HCT116 (cell line): ENCODE measurements at regions not wholly inside any gene's neighbourhood (a gene's known extent, or its start where the extent isn't known, plus 50 kb on each side); places are given as distances from the start of the nearest gene placed in this dataset.

ENCODE experiments used
- ATAC-seq: fragments of 200-7000 bp; cut with Tn5 transposase; 2 replicates; pipeline ENCODE4 v1.9.1; 2020; ENCODE audit warnings: mild to moderate bottlenecking, moderate library complexity
- BruUV-seq: library from RNA; stranded (reverse); fragments of 400-500 nt; replicated peaks from 2 replicates; lab custom pipeline; 2021; lab: Mats Ljungman, UMichigan
- CTCF ChIA-PET: fragments of 300-600 bp; sonication (Branson Sonifier 250); formaldehyde crosslinking; loops from one replicate; lab custom pipeline; 2021; ENCODE audit warnings: antibody characterized with exemption; lab: Charles Lee
- POLR2A ChIA-PET: fragments of 300-600, 350-600 bp; sonication (Branson Sonifier 250); formaldehyde crosslinking; loops from one replicate; lab custom pipeline; 2021; ENCODE audit warnings: antibody characterized with exemption; lab: Charles Lee
- RAD21 ChIA-PET, 2 experiments: fragments of 300-600 bp; sonication (Branson Sonifier 250); formaldehyde crosslinking; loops; one replicate each; lab custom pipeline; 2023; ENCODE audit warnings: low total read pairs in 2 of 2; ENCODE audit not compliant: uncharacterized antibody in 2 of 2, unreplicated experiment in 2 of 2, low non-redundant PET in 1 of 2; lab: Charles Lee
- DNase-seq: peaks from one replicate; pipeline ENCODE4 v3.0.0-alpha.2; 2010; ENCODE audit warnings: low read depth, low spot score
- H2AFZ ChIP-seq: fragments of 200-600 bp; shearing (Covaris generic), sonication (generic); 2 replicates; pipeline ENCODE4 v1.6.1; 2017; ENCODE audit warnings: low read depth, mixed run types, mixed read lengths, antibody characterized with exemption, low read length; ENCODE audit not compliant: poor library complexity, severe bottlenecking
- H3K27ac ChIP-seq: 2 replicates; pipeline ENCODE4 v1.5.1; 2012; ENCODE audit warnings: low read depth, low read length
- H3K27me3 ChIP-seq: fragments of 200-600 bp; sonication (generic); 2 replicates; pipeline ENCODE4 v1.6.1; 2016; ENCODE audit warnings: mixed run types, low read length, mixed read lengths; ENCODE audit not compliant: insufficient read depth
- H3K36me3 ChIP-seq, 2 experiments: fragments of 200-500 bp in 1 of 2; fragments of 200-600 bp in 1 of 2; sonication (Bioruptor generic) in 1 of 2; sonication (generic) in 1 of 2; 2 replicates each; pipeline versions ENCODE4 v1.5.1 to v1.6.1; 2014 to 2016; ENCODE audit warnings: low read length in 2 of 2, inconsistent platforms in 1 of 2, mixed read lengths in 1 of 2, mixed run types in 1 of 2; ENCODE audit not compliant: insufficient read depth in 2 of 2, control insufficient read depth in 1 of 2
- H3K4me1 ChIP-seq, 2 experiments: fragments of 200-600 bp in 1 of 2; sonication (generic) in 1 of 2; 2 replicates each; pipeline versions ENCODE4 v1.5.1 to v1.6.1; 2012 to 2017; ENCODE audit warnings: low read length in 2 of 2, inconsistent platforms in 1 of 2, mild to moderate bottlenecking in 1 of 2, mixed read lengths in 1 of 2, mixed run types in 1 of 2, moderate library complexity in 1 of 2; ENCODE audit not compliant: insufficient read depth in 2 of 2, control insufficient read depth in 1 of 2
- H3K4me2 ChIP-seq: fragments of 200-600 bp; sonication (generic); 2 replicates; pipeline ENCODE4 v1.6.1; 2017; ENCODE audit warnings: mixed run types, low read length, mixed read lengths
- H3K4me3 ChIP-seq, 2 experiments: fragments of 200-600 bp in 1 of 2; sonication (generic) in 1 of 2; replicated peaks in 1 of 2; 2 replicates each; pipeline ENCODE4 v1.5.1; 2011 to 2016; ENCODE audit warnings: low read length in 2 of 2, control low read depth in 1 of 2, low read depth in 1 of 2, mild to moderate bottlenecking in 1 of 2, mixed read lengths in 1 of 2, mixed run types in 1 of 2
- H3K79me2 ChIP-seq: fragments of 200-600 bp; sonication (generic); 2 replicates; pipeline ENCODE4 v1.6.1; 2017; ENCODE audit warnings: mild to moderate bottlenecking, mixed run types, low read length, moderate library complexity, mixed read lengths; ENCODE audit not compliant: insufficient read depth
- H3K9ac ChIP-seq: fragments of 200-600 bp; sonication (generic); 2 replicates; pipeline ENCODE4 v1.6.1; 2016; ENCODE audit warnings: low read length, mixed read lengths
- H3K9me2 ChIP-seq: fragments of 200-600 bp; sonication (generic), shearing (Covaris generic); 2 replicates; pipeline ENCODE4 v1.6.1; 2017; ENCODE audit warnings: mixed run types, mild to moderate bottlenecking, moderate library complexity; ENCODE audit not compliant: insufficient read depth
- H3K9me3 ChIP-seq, 2 experiments: fragments of 200-500 bp in 1 of 2; fragments of 200-600 bp in 1 of 2; sonication (Bioruptor generic) in 1 of 2; sonication (generic) in 1 of 2; 2 replicates each; pipeline ENCODE4 v1.6.1; 2014 to 2017; ENCODE audit warnings: low read length in 2 of 2, mixed read lengths in 2 of 2, inconsistent platforms in 1 of 2, low read depth in 1 of 2, mild to moderate bottlenecking in 1 of 2, mixed run types in 1 of 2, moderate library complexity in 1 of 2; ENCODE audit not compliant: control insufficient read depth in 1 of 2, insufficient read depth in 1 of 2
- H4K20me1 ChIP-seq: fragments of 200-600 bp; sonication (generic), shearing (Covaris generic); 2 replicates; pipeline ENCODE4 v1.6.1; 2017; ENCODE audit warnings: mixed run types, mild to moderate bottlenecking, moderate library complexity; ENCODE audit not compliant: insufficient read depth
- CBX3 ChIP-seq: IDR thresholded peaks from 2 replicates; pipeline ENCODE4 v1.6.1; 2012; ENCODE audit warnings: low read depth
- EZH2phosphoT487 ChIP-seq: fragments of 200-600 bp; IDR thresholded peaks from 2 replicates; pipeline ENCODE4 v1.6.1; 2018; ENCODE audit warnings: antibody characterized with exemption, borderline replicate concordance
- FOSL1 ChIP-seq: IDR thresholded peaks from 2 replicates; pipeline ENCODE4 v1.6.1; 2012; ENCODE audit warnings: low read depth
- JUND ChIP-seq: IDR thresholded peaks from 2 replicates; pipeline ENCODE4 v1.6.1; 2012
- RAD21 ChIP-seq: IDR thresholded peaks from 2 replicates; pipeline ENCODE4 v1.6.1; 2012; ENCODE audit warnings: low read depth, mild to moderate bottlenecking
- ZFX ChIP-seq: fragments of 450-650 bp; IDR thresholded peaks from 2 replicates; pipeline ENCODE4 v1.6.1; 2017
- intact Hi-C: fragments of 100-400 bp; cut with micrococcal nuclease; formaldehyde crosslinking; loops from 2 replicates; pipeline ENCODE4 v1.10.0; 2022
- TF ChIP-seq, protein P1 (sequence below): IDR thresholded peaks from 2 replicates; pipeline ENCODE4 v1.6.1; 2012; ENCODE audit warnings: low read depth
- TF ChIP-seq, protein P2 (sequence below), 3 experiments: fragments of 200-600 bp in 1 of 3; sonication (generic) in 1 of 3; IDR thresholded peaks in 2 of 3; conservative IDR thresholded peaks in 1 of 3; 2 replicates each; pipeline ENCODE4 v1.5.1; 2012 to 2017; ENCODE audit warnings: low read depth in 2 of 3, low read length in 2 of 3, antibody characterized with exemption in 1 of 3, borderline replicate concordance in 1 of 3, control low read depth in 1 of 3, mild to moderate bottlenecking in 1 of 3, mixed read lengths in 1 of 3, mixed run types in 1 of 3, moderate library complexity in 1 of 3; ENCODE audit not compliant: insufficient read depth in 1 of 3

DNA sequence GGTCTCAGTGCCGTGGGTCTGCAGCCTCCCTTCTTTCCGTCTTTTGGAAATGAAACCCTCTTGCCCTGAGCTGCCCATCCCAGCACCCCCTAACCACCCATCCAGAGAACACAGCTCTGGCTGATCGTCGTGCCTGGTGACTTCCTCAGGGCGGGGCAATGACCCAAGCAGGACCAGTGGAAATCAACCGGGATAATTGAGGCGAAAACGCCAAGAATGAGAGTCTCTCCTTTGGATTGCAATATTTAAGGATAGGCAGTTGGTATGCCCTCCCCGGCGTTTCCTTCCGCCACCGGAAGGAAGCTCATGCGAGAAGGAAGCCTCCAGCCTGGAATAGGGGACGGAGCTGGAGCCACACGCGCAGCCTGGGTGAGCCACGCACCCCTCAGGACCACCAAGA lies 73.7 kb upstream of the PFKP start (continued):
- TF ChIP-seq, protein P1, sequence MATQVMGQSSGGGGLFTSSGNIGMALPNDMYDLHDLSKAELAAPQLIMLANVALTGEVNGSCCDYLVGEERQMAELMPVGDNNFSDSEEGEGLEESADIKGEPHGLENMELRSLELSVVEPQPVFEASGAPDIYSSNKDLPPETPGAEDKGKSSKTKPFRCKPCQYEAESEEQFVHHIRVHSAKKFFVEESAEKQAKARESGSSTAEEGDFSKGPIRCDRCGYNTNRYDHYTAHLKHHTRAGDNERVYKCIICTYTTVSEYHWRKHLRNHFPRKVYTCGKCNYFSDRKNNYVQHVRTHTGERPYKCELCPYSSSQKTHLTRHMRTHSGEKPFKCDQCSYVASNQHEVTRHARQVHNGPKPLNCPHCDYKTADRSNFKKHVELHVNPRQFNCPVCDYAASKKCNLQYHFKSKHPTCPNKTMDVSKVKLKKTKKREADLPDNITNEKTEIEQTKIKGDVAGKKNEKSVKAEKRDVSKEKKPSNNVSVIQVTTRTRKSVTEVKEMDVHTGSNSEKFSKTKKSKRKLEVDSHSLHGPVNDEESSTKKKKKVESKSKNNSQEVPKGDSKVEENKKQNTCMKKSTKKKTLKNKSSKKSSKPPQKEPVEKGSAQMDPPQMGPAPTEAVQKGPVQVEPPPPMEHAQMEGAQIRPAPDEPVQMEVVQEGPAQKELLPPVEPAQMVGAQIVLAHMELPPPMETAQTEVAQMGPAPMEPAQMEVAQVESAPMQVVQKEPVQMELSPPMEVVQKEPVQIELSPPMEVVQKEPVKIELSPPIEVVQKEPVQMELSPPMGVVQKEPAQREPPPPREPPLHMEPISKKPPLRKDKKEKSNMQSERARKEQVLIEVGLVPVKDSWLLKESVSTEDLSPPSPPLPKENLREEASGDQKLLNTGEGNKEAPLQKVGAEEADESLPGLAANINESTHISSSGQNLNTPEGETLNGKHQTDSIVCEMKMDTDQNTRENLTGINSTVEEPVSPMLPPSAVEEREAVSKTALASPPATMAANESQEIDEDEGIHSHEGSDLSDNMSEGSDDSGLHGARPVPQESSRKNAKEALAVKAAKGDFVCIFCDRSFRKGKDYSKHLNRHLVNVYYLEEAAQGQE = no peak
- no peak for TF ChIP-seq JUND
- TF ChIP-seq ZFX = no peak
- no peak for TF ChIP-seq CBX3

DNA sequence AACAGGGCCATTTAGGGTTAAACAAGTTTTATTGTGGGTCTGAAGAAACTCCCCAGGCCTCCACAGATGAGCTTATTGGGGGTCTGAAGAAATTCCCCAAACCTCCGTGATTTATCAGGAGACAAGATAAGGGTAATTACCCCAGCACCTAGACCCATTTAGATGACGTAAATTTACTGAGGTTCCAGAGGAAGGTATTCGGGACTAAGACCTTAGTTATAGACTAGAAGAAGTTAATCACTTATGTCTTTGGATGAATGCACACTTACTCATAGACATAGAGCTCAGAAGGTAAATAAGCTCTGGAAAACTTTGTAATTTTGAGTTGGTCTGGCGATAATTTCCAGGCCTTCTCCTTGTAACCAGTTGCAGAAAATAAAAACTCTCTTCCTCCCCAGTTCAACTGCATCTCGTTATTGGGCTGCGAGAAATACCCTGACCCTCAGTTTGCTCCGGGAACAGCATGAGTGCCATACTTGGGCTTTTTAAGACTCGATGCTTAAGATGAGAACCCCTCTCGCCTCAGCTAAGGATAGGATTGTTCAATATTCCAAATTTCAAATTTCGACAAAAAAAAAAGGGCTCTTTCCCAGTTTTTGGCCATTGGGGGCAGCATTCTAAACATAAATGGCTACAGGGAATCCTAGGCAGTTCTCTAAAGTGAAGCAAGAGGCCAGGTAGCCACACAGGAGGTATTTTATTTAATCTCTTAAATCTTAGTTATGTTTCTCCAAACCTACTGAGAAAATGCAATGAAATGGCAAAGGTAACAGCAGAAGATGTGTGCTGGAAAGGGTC lies 74.7 kb upstream of the PFKP start:
- no peak; the same call in 1 of the 2 replicates for ATAC-seq
- no TSS peak for BruUV-seq
- no peaks in the 10 kb centered on the region for H3K4me1 ChIP-seq
- H2AFZ ChIP-seq = no peak overlapping the region
- intact Hi-C loops = no loop called here
- ChIA-PET RAD21 (no interaction called here), POLR2A (no interaction called here), CTCF (interaction anchor here (1.1 kb wide), 1 partner anchor 8 kb away, joined by 3 read pairs; no protein-coding TSS in a partner anchor)
- no peaks in the 10 kb centered on the region for H3K36me3 ChIP-seq
- TF ChIP-seq, protein P2, sequence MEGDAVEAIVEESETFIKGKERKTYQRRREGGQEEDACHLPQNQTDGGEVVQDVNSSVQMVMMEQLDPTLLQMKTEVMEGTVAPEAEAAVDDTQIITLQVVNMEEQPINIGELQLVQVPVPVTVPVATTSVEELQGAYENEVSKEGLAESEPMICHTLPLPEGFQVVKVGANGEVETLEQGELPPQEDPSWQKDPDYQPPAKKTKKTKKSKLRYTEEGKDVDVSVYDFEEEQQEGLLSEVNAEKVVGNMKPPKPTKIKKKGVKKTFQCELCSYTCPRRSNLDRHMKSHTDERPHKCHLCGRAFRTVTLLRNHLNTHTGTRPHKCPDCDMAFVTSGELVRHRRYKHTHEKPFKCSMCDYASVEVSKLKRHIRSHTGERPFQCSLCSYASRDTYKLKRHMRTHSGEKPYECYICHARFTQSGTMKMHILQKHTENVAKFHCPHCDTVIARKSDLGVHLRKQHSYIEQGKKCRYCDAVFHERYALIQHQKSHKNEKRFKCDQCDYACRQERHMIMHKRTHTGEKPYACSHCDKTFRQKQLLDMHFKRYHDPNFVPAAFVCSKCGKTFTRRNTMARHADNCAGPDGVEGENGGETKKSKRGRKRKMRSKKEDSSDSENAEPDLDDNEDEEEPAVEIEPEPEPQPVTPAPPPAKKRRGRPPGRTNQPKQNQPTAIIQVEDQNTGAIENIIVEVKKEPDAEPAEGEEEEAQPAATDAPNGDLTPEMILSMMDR (IDR thresholded peaks at IDR 0.05 in 2 of 3, conservative IDR thresholded peaks at IDR 0.05 in 1 of 3; ENCODE audit: borderline replicate concordance in 1 of 3, insufficient read depth in 1 of 3, low read depth in 2 of 3, low read length in 2 of 3) = peak; percentile 5 to 34 (median 21); a peak in 3 of 6 replicates
- TF ChIP-seq FOSL1 (no peak), RAD21 (no peak), EZH2phosphoT487 (no peak)
- TF ChIP-seq, protein P1 = no peak
- H3K27ac ChIP-seq = no peak overlapping the region
- H3K9me3 ChIP-seq = no peaks in the 10 kb centered on the region
- no peak overlapping the region for H3K4me2 ChIP-seq
- H3K9me2 ChIP-seq = no peaks in the 10 kb centered on the region
- no peaks in the 10 kb centered on the region for H4K20me1 ChIP-seq
- no peak overlapping the region for H3K4me3 ChIP-seq
- H3K79me2 ChIP-seq = no peaks in the 10 kb centered on the region
- H3K9ac ChIP-seq = no peak overlapping the region
- H3K27me3 ChIP-seq = peaks cover 5% of the 10 kb centered on the region; the same call in 1 of the 2 replicates
- DNase-seq = no peak
